Ascending aorta (tissue), 2 donors: ENCODE measurements at regions not wholly inside any gene's neighbourhood (a gene's known extent, or its start where the extent isn't known, plus 50 kb on each side); places are given as distances from the start of the nearest gene placed in this dataset.

ENCODE experiments used
- DNase-seq, 2 donors: peaks; one replicate each; pipeline ENCODE4 v3.0.0-alpha.2; 2019; ENCODE audit warnings: low spot score in 2 of 2
- H3K27ac ChIP-seq, 2 donors: fragments of 200-600 bp; sonication (generic); one replicate each; pipeline ENCODE4 v1.5.1; 2016 to 2017; ENCODE audit warnings: mild to moderate bottlenecking in 1 of 2
- H3K27me3 ChIP-seq: fragments of 200-600 bp; sonication (generic); one replicate; pipeline ENCODE4 v1.5.1; 2017
- H3K36me3 ChIP-seq, 2 donors: fragments of 200-600 bp; sonication (generic); one replicate each; pipeline ENCODE4 v1.5.1; 2016
- H3K4me1 ChIP-seq, 2 donors: fragments of 200-600 bp; sonication (generic); one replicate each; pipeline ENCODE4 v1.5.1; 2016 to 2017; ENCODE audit warnings: mild to moderate bottlenecking in 1 of 2
- H3K4me3 ChIP-seq, 2 donors: fragments of 200-600 bp; sonication (generic); one replicate each; pipeline ENCODE4 v1.5.1; 2016 to 2017; ENCODE audit warnings: mild to moderate bottlenecking in 1 of 2
- H3K9me3 ChIP-seq, 2 donors: fragments of 200-600 bp; sonication (generic); one replicate each; pipeline ENCODE4 v1.5.1; 2016
- intact Hi-C: fragments of 100-400 bp; cut with DNase I; formaldehyde crosslinking; loops from one replicate; pipeline ENCODE4 v1.15.1; 2023
- TF ChIP-seq, protein P1 (sequence below), 3 experiments: fragments of 200-600 bp in 2 of 3; fragments of 450-650 bp in 1 of 3; sonication (generic) in 2 of 3; IDR thresholded peaks; one replicate each; pipeline ENCODE4 v1.5.1; 2016 to 2019; ENCODE audit warnings: antibody characterized with exemption in 3 of 3, mild to moderate bottlenecking in 1 of 3, moderate library complexity in 1 of 3

DNA sequence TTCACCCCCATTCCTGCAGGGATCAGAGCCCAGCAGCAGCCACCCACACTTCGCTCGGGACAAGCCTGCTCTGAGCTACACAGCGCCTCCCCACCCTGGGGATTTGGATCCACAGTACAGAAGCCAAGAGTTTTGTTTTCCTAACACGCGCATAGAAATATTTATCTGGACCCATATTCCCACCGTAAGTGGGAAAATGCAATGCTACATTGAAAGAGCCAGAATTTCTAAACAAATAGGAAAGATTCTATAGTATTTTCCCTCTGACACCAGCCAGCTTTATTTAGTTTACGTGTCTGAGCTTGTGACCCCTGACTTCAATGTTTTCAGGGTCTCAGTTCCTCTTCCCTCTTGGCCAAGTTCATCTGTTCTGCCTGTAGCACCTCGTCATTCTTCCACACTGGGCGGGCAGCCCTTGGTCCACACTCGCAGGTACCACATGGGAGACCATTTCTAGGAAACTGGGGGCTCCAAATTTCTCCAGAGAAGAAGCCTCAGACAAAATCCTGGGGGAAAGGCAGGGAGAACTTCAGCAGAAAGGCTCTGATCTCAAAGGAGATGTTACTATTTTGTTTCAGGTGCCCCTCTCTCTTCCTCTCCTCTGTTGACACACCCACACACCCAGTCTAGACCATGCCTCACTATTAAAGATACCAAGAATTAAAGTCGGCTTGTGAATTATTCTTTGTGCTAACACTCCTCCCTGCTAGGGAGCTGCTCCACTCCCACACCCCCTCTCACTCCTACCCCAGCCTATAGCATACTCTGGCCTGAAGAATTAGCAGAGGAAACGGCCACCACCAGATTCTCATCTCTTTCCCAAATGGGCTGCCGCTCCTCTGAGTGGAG is 116.0 kb upstream of the PCGF5 start:
- no peak for DNase-seq
- no peaks in the 10 kb centered on the region for H3K27me3 ChIP-seq
- TF ChIP-seq, protein P1, sequence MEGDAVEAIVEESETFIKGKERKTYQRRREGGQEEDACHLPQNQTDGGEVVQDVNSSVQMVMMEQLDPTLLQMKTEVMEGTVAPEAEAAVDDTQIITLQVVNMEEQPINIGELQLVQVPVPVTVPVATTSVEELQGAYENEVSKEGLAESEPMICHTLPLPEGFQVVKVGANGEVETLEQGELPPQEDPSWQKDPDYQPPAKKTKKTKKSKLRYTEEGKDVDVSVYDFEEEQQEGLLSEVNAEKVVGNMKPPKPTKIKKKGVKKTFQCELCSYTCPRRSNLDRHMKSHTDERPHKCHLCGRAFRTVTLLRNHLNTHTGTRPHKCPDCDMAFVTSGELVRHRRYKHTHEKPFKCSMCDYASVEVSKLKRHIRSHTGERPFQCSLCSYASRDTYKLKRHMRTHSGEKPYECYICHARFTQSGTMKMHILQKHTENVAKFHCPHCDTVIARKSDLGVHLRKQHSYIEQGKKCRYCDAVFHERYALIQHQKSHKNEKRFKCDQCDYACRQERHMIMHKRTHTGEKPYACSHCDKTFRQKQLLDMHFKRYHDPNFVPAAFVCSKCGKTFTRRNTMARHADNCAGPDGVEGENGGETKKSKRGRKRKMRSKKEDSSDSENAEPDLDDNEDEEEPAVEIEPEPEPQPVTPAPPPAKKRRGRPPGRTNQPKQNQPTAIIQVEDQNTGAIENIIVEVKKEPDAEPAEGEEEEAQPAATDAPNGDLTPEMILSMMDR (IDR thresholded peaks at IDR 0.05), result no peak
- H3K36me3 ChIP-seq, result no peaks in the 10 kb centered on the region
- H3K9me3 ChIP-seq, result no peaks in the 10 kb centered on the region
- no peaks in the 10 kb centered on the region for H3K4me1 ChIP-seq
- no peak overlapping the region for H3K27ac ChIP-seq
- intact Hi-C loops, result no loop called here
- H3K4me3 ChIP-seq, result no peak overlapping the region

DNA sequence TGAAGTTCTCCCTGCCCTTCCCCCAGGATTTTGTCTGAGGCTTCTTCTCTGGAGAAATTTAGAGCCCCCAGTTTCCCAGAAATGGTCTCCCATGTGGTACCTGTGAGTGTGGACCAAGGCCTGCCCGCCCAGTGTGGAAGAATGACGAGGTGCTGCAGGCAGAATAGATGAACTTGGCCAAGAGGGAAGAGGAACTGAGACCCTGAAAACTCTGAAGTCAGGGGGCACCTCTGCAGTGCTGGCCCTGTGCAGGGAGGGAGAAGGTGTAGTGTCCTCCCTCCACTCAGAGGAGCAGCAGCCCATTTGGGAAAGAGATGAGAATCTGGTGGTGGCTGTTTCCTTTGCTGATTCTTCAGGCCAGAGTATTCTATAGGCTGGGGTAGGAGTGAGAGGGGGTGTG is 115.2 kb upstream of the PCGF5 start:
- no peak for DNase-seq
- TF ChIP-seq, protein P1 (IDR thresholded peaks at IDR 0.05), result no peak
- intact Hi-C loops, result no loop called here
- H3K4me3 ChIP-seq, result no peak overlapping the region
- H3K27me3 ChIP-seq, result no peaks in the 10 kb centered on the region
- H3K4me1 ChIP-seq, result no peaks in the 10 kb centered on the region
- H3K27ac ChIP-seq, result no peak overlapping the region
- no peaks in the 10 kb centered on the region for H3K9me3 ChIP-seq
- no peaks in the 10 kb centered on the region for H3K36me3 ChIP-seq

DNA sequence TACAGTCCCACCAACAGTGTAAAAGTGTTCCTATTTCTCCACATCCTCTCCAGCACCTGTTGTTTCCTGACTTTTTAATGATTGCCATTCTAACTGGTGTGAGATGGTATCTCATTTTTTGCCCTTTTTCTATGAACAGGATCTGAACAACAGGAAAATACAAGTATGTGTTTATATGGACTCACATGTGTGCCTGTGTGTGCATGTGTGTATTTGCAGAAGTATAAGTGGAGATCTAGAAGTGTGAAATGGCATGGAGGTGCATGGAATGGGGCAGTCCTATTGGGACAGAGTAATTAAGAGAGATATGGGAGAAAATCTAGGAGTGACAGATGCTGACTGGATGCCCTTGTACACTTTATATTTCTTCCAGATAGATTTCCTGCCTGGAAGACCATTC is 111.6 kb upstream of the PCGF5 start:
- no peaks in the 10 kb centered on the region for H3K4me1 ChIP-seq
- H3K27ac ChIP-seq, result no peak overlapping the region
- no peaks in the 10 kb centered on the region for H3K27me3 ChIP-seq
- H3K9me3 ChIP-seq, result no peaks in the 10 kb centered on the region
- TF ChIP-seq, protein P1 (IDR thresholded peaks at IDR 0.05), result no peak
- DNase-seq, result no peak
- intact Hi-C loops, result no loop called here
- no peaks in the 10 kb centered on the region for H3K36me3 ChIP-seq
- H3K4me3 ChIP-seq, result no peak overlapping the region

DNA sequence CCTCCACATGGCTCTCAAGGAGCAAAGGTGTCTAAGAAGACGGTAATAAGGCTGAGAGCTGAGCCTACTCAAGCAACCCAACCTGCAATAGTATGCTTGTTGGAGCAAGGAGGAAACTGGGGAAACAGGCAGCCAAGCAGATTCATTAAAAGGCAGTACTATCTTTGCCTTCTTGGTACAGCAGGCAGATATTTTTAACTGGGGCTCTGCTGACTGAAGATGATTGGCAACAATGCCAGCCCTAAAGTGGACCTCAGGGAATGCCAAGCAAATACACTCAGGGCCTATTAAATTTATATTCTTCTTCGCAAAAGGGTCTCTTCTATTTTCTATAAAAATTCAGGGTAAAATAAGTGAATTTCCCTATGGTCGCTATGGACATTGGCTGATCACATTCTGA is 109.4 kb upstream of the PCGF5 start:
- H3K27ac ChIP-seq, result no peak overlapping the region
- intact Hi-C loops, result no loop called here
- no peak overlapping the region for H3K4me3 ChIP-seq
- H3K9me3 ChIP-seq, result no peaks in the 10 kb centered on the region
- no peaks in the 10 kb centered on the region for H3K27me3 ChIP-seq
- TF ChIP-seq, protein P1 (IDR thresholded peaks at IDR 0.05), result no peak
- no peaks in the 10 kb centered on the region for H3K4me1 ChIP-seq
- no peaks in the 10 kb centered on the region for H3K36me3 ChIP-seq
- no peak for DNase-seq

DNA sequence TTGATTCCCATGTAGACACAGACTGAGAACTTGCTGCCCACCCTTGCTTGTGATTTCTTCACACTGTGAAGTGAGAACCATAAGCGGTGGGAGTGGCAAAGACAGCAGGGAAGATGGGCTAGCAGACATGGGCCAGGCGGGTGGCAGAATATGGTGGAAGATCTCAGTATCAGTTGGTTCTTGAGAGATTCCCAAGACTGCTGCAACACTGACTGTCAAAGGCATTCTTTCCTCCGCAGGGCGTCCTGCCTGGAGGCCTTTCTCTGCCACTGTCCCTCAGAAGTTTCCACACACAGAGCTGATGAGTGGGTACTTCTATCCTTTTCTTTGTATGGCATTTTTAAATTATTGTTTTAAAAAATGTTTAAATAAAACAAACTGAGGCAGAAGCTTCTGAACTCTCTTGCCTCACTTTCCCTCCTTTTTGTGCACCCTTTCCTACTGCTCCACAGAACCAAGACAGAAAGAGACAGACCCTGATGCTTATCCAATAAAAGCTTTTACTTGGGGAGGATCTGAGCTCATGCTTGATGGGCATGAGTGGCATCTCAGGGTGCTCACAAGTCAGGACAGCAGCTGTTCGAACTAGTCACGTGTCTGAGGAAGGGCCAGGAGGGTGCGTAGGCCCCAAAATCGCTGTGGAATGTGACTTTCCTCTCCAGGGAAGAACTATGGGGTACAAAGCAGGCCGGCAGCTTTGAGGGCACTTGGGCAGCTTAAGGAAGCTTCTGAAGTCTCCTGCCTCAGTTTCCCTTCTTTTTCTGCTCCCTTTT is 104.7 kb upstream of the PCGF5 start:
- Histone ChIP-seq H3K4me3 (no peak overlapping the region), H3K9me3 (no peaks in the 10 kb centered on the region), H3K27me3 (no peaks in the 10 kb centered on the region), H3K4me1 (peaks cover 0 to 3% of the 10 kb centered on the region in 2 donors), H3K27ac (no peak overlapping the region), H3K36me3 (no peaks in the 10 kb centered on the region)
- intact Hi-C loops, result no loop called here
- TF ChIP-seq, protein P1 (IDR thresholded peaks at IDR 0.05), result no peak
- no peak for DNase-seq
